ENCODE measurements at regions not wholly inside any gene's neighbourhood (a gene's known extent, or its start where the extent isn't known, plus 50 kb on each side); places are given as distances from the start of the nearest gene placed in this dataset.

DNA sequence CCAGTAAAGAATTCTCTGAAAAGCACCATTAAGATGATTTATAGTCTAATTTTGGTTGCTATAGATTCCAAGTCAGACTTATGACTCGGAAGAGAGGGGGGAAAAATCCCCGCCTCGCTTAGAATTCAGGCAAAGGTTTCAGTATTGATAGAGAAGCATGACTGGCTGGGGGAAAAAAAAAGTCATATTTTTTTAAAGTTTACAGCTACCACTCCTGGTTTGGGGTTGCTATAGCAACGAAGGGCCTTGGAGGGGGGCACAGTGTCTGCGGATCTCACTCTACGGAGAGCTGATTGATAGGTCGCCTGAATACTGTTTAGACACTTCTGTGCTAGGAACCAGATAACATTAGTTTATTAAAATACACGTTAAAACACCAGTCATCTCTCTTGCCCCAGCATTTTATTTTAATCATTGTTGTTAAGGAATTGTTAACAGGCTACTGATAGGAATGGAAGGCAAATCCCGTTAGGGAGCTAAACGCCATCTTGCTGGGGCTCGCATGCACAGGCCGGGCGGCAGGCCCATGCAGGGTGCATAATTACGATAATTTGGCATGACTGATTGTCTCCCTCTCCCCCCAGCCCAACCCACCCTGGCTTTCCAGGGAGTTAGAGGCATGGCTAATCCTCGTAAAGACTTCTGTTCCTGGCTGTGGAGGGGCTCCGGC lies 380.0 kb upstream of the XYLT1 start:
- no peak for TF ChIP-seq RFX3 (CRISPR knock-in tag; IDR thresholded peaks at IDR 0.05)
- TF ChIP-seq, protein P1, sequence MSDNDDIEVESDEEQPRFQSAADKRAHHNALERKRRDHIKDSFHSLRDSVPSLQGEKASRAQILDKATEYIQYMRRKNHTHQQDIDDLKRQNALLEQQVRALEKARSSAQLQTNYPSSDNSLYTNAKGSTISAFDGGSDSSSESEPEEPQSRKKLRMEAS (IDR thresholded peaks at IDR 0.05): no peak
- TF ChIP-seq GTF2F1 (IDR thresholded peaks at IDR 0.05; ENCODE audit: low read length): no peak

Measured in HepG2 (cell line).